Endothelial cell of umbilical vein (primary cell): ENCODE measurements at regions not wholly inside any gene's neighbourhood (a gene's known extent, or its start where the extent isn't known, plus 50 kb on each side); places are given as distances from the start of the nearest gene placed in this dataset.

Experiments
- BruUV-seq: library from RNA; stranded (reverse); fragments of 400-500 nt; replicated peaks from 2 replicates; lab custom pipeline; 2021; lab: Mats Ljungman, UMichigan
- CTCF ChIA-PET: fragments of 300-600, 350-600 bp; sonication (Branson Sonifier 250); formaldehyde crosslinking; loops from one replicate; lab custom pipeline; 2021; ENCODE audit warnings: antibody characterized with exemption, inconsistent platforms; lab: Charles Lee
- POLR2A ChIA-PET: fragments of 300-600, 350-600 bp; sonication (Branson Sonifier 250); formaldehyde crosslinking; loops from one replicate; lab custom pipeline; 2021; ENCODE audit warnings: antibody characterized with exemption, inconsistent platforms; lab: Charles Lee
- DNase-seq: peaks from one replicate; pipeline ENCODE4 v3.0.0-alpha.2; 2011; ENCODE audit warnings: low read depth, low spot score
- FAIRE-seq: peaks from 2 replicates; lab custom pipeline; 2011; peaks lifted over from hg19 to GRCh38; lab: Jason Lieb, UNC
- H2AFZ ChIP-seq: 2 replicates; pipeline ENCODE4 v1.6.0; 2012; ENCODE audit warnings: low read depth, low read length, control low read depth, inconsistent platforms
- H3K27ac ChIP-seq: 2 replicates; pipeline ENCODE4 v1.5.1; 2011; ENCODE audit warnings: low read depth, mild to moderate bottlenecking, control low read depth, low read length, moderate library complexity; ENCODE audit not compliant: insufficient read depth
- H3K27me3 ChIP-seq, 2 experiments: 2 replicates each; pipeline versions ENCODE4 v1.6.0 to v1.6.1; 2011; ENCODE audit warnings: low read length in 2 of 2, mixed read lengths in 1 of 2; ENCODE audit not compliant: control insufficient read depth in 2 of 2, insufficient read depth in 2 of 2
- H3K36me3 ChIP-seq, 2 experiments: 2 replicates in 1 of 2; 3 replicates in 1 of 2; pipeline ENCODE4 v1.5.1; 2011; ENCODE audit warnings: low read length in 2 of 2, mild to moderate bottlenecking in 1 of 2, moderate library complexity in 1 of 2; ENCODE audit not compliant: control insufficient read depth in 2 of 2, insufficient read depth in 2 of 2; ENCODE audit errors: extremely low read depth in 1 of 2
- H3K4me1 ChIP-seq: 3 replicates; pipeline ENCODE4 v1.5.1; 2011; ENCODE audit warnings: mild to moderate bottlenecking, low read length; ENCODE audit not compliant: control insufficient read depth, insufficient read depth; ENCODE audit errors: extremely low read depth
- H3K4me2 ChIP-seq: 2 replicates; pipeline ENCODE4 v1.6.1; 2011; ENCODE audit warnings: low read length, control low read depth, mixed read lengths; ENCODE audit not compliant: insufficient read depth
- H3K4me3 ChIP-seq, 3 experiments: fragments of 200-600 bp in 1 of 3; sonication (generic), shearing (Covaris generic) in 1 of 3; replicated peaks in 1 of 3; 2 replicates each; pipeline ENCODE4 v1.5.1; 2011 to 2016; ENCODE audit warnings: control low read depth in 3 of 3, low read length in 3 of 3, mild to moderate bottlenecking in 2 of 3, inconsistent platforms in 1 of 3, low read depth in 1 of 3, moderate library complexity in 1 of 3; ENCODE audit not compliant: insufficient read depth in 1 of 3
- H3K79me2 ChIP-seq: 2 replicates; pipeline ENCODE4 v1.6.0; 2012; ENCODE audit warnings: low read length, inconsistent platforms; ENCODE audit not compliant: control insufficient read depth, insufficient read depth
- H3K9ac ChIP-seq: replicated peaks from 2 replicates; pipeline ENCODE3; 2011; ENCODE audit warnings: low read length, control low read depth; ENCODE audit not compliant: insufficient read depth; ENCODE audit errors: extremely low read depth
- H3K9me1 ChIP-seq: replicated peaks from 3 replicates; pipeline ENCODE4 v1.6.0; 2011; ENCODE audit warnings: mild to moderate bottlenecking, low read length; ENCODE audit not compliant: control insufficient read depth, insufficient read depth; ENCODE audit errors: extremely low read depth
- H3K9me3 ChIP-seq: replicated peaks from 2 replicates; pipeline ENCODE4 v1.5.1; 2012; ENCODE audit warnings: low read length, inconsistent platforms; ENCODE audit not compliant: control insufficient read depth, insufficient read depth
- H4K20me1 ChIP-seq: replicated peaks from 2 replicates; pipeline ENCODE3; 2011; ENCODE audit warnings: mild to moderate bottlenecking, low read length; ENCODE audit not compliant: control insufficient read depth, insufficient read depth; ENCODE audit errors: extremely low read depth
- CTCF ChIP-seq, 2 donors: IDR thresholded peaks; 1 replicate in 1 of 2; 2 replicates in 1 of 2; pipeline ENCODE4 v1.5.1; 2011; ENCODE audit warnings: low read length in 2 of 2, mild to moderate bottlenecking in 2 of 2, moderate library complexity in 2 of 2, control low read depth in 1 of 2, inconsistent platforms in 1 of 2, low read depth in 1 of 2; ENCODE audit not compliant: insufficient read depth in 1 of 2; ENCODE audit errors: extremely low read depth in 1 of 2
- EZH2 ChIP-seq: IDR thresholded peaks from 2 replicates; pipeline ENCODE4 v1.6.1; 2012; ENCODE audit warnings: borderline replicate concordance, low read depth, mild to moderate bottlenecking, moderate library complexity, low read length, inconsistent platforms; ENCODE audit not compliant: severe bottlenecking
- FOS ChIP-seq: IDR thresholded peaks from 2 replicates; pipeline ENCODE4 v1.6.1; 2011; ENCODE audit warnings: mild to moderate bottlenecking, low read length, moderate library complexity, borderline replicate concordance; ENCODE audit not compliant: insufficient read depth
- GATA2 ChIP-seq: IDR thresholded peaks from 2 replicates; pipeline ENCODE4 v1.7.0; 2011; ENCODE audit warnings: low read depth, mild to moderate bottlenecking, moderate library complexity, mixed read lengths, low read length; ENCODE audit not compliant: insufficient read length, insufficient read depth
- JUN ChIP-seq: IDR thresholded peaks from 2 replicates; pipeline ENCODE4 v1.6.1; 2011; ENCODE audit warnings: borderline replicate concordance, low read depth; ENCODE audit not compliant: insufficient read length, insufficient read depth
- MAX ChIP-seq: IDR thresholded peaks from 2 replicates; pipeline ENCODE4 v1.6.1; 2011; ENCODE audit not compliant: insufficient read depth, insufficient read length
- MYC ChIP-seq: IDR thresholded peaks from one replicate; pipeline ENCODE4 v1.6.1; 2011; ENCODE audit warnings: mild to moderate bottlenecking, low read depth, low read length
- POLR2A ChIP-seq: IDR thresholded peaks from 2 replicates; pipeline ENCODE4 v1.6.1; 2012; ENCODE audit warnings: low read depth, mild to moderate bottlenecking, control low read depth, low read length
- POLR2AphosphoS5 ChIP-seq: IDR thresholded peaks from 2 replicates; pipeline ENCODE4 v1.6.1; 2012; ENCODE audit warnings: low read depth, mild to moderate bottlenecking, control low read depth, low read length, moderate library complexity; ENCODE audit not compliant: insufficient read depth
- dilution Hi-C: fragments of 300-500 bp; cut with MboI; formaldehyde crosslinking; loops from one replicate; pipeline ENCODE4 v1.15.0; 2019; ENCODE audit warnings: low sequenced_read_pairs; ENCODE audit not compliant: extremely low pct_ligation_motif_present
- intact Hi-C: fragments of 100-400 bp; cut with micrococcal nuclease; formaldehyde crosslinking; loops from one replicate; pipeline ENCODE4 v1.10.0; 2022

- ChIA-PET POLR2A (no interaction called here), CTCF (no interaction called here)
- H4K20me1 ChIP-seq, result no peaks in the 10 kb centered on the region
- TF ChIP-seq CTCF (IDR thresholded peaks at IDR 0.05; ENCODE audit: extremely low read depth in 1 of 2, insufficient read depth in 1 of 2, low read depth in 1 of 2, low read length in 2 of 2), result no peak
- TF ChIP-seq GATA2, result no peak
- no peak for TF ChIP-seq POLR2A
- TF ChIP-seq MYC, result no peak
- no peak for TF ChIP-seq MAX
- no peak for TF ChIP-seq POLR2AphosphoS5
- TF ChIP-seq JUN, result no peak
- TF ChIP-seq EZH2, result no peak
- TF ChIP-seq FOS, result no peak
- H3K9ac ChIP-seq, result no peak overlapping the region
- no peaks in the 10 kb centered on the region for H3K9me3 ChIP-seq
- no peaks in the 10 kb centered on the region for H3K4me1 ChIP-seq
- intact Hi-C loops (no loop called here), dilution Hi-C loops (no loop called here)
- no peak for DNase-seq
- no peak overlapping the region for H2AFZ ChIP-seq
- no peaks in the 10 kb centered on the region for H3K9me1 ChIP-seq
- BruUV-seq, result no TSS peak
- H3K79me2 ChIP-seq, result no peaks in the 10 kb centered on the region
- H3K4me2 ChIP-seq, result no peak overlapping the region
- peaks cover 9 to 19% of the 10 kb centered on the region in 2 experiments for H3K27me3 ChIP-seq
- no peak overlapping the region for H3K4me3 ChIP-seq
- H3K27ac ChIP-seq, result no peak overlapping the region
- no peaks in the 10 kb centered on the region for H3K36me3 ChIP-seq
- no peak for FAIRE-seq
These were observed 423.8 kb upstream of the NRP1 start for GRCh38 chr10:33758299-33758698.
